ENCODE measurements at regions not wholly inside any gene's neighbourhood (a gene's known extent, or its start where the extent isn't known, plus 50 kb on each side); places are given as distances from the start of the nearest gene placed in this dataset.

- TF ChIP-seq AHDC1 (CRISPR knock-in tag; IDR thresholded peaks at IDR 0.05; ENCODE audit: borderline replicate concordance) (peak; percentile 57; the same call in 1 of the 2 replicates), CBX1 (IDR thresholded peaks at IDR 0.05; ENCODE audit: low read depth) (no peak), ZNF546 (CRISPR knock-in tag; conservative IDR thresholded peaks at IDR 0.05) (no peak), HOMEZ (CRISPR knock-in tag; IDR thresholded peaks at IDR 0.05; ENCODE audit: low read depth) (0 out of 2 replicates have a peak, but pooled peaks have one; percentile 12), ZNF746 (CRISPR knock-in tag; IDR thresholded peaks at IDR 0.05) (no peak), RBM39 (IDR thresholded peaks at IDR 0.05; ENCODE audit: low read depth, low read length, poor library complexity, severe bottlenecking) (no peak), ZFP41 (CRISPR knock-in tag; IDR thresholded peaks at IDR 0.05; ENCODE audit: borderline replicate concordance) (no peak), TP53 (CRISPR knock-in tag; conservative IDR thresholded peaks at IDR 0.05) (no peak), ZNF562 (CRISPR knock-in tag; IDR thresholded peaks at IDR 0.05; ENCODE audit: borderline replicate concordance) (no peak), ZNF160 (CRISPR knock-in tag; IDR thresholded peaks at IDR 0.05) (no peak), SP4 (CRISPR knock-in tag; IDR thresholded peaks at IDR 0.05) (no peak), ZNF3 (CRISPR knock-in tag; IDR thresholded peaks at IDR 0.05) (no peak), ZKSCAN1 (IDR thresholded peaks at IDR 0.05; ENCODE audit: low read length) (no peak), ZNF768 (CRISPR knock-in tag; IDR thresholded peaks at IDR 0.05) (no peak), ZNF775 (CRISPR knock-in tag; IDR thresholded peaks at IDR 0.05; ENCODE audit: borderline replicate concordance) (no peak), HES4 (CRISPR knock-in tag; IDR thresholded peaks at IDR 0.05; ENCODE audit: borderline replicate concordance) (no peak), ZNF142 (CRISPR knock-in tag; IDR thresholded peaks at IDR 0.05) (no peak), ZNF530 (CRISPR knock-in tag; IDR thresholded peaks at IDR 0.05; ENCODE audit: low read depth) (no peak)
Observed at GRCh38 chr17:64728041-64728695, 66.1 kb upstream of the SMURF2 start (continued).

Measured in HepG2 (cell line).